Left renal pelvis (tissue), 4 donors: ENCODE measurements at regions not wholly inside any gene's neighbourhood (a gene's known extent, or its start where the extent isn't known, plus 50 kb on each side); places are given as distances from the start of the nearest gene placed in this dataset.
"Not testable (repeated sequence)": the region's sequence is repeated elsewhere in the genome, so short reads cannot be mapped to it uniquely, and the experiment has no call there.

Source experiments
- DNase-seq, 4 donors: peaks; one replicate each; pipeline ENCODE4 v3.0.0-alpha.2; 2013; ENCODE audit warnings: low read depth in 4 of 4, low spot score in 3 of 4

- DNase-seq, result no peak
These were observed 71.3 kb upstream of the SMAD3 start for GRCh38 chr15:66993874-66994696.

DNA sequence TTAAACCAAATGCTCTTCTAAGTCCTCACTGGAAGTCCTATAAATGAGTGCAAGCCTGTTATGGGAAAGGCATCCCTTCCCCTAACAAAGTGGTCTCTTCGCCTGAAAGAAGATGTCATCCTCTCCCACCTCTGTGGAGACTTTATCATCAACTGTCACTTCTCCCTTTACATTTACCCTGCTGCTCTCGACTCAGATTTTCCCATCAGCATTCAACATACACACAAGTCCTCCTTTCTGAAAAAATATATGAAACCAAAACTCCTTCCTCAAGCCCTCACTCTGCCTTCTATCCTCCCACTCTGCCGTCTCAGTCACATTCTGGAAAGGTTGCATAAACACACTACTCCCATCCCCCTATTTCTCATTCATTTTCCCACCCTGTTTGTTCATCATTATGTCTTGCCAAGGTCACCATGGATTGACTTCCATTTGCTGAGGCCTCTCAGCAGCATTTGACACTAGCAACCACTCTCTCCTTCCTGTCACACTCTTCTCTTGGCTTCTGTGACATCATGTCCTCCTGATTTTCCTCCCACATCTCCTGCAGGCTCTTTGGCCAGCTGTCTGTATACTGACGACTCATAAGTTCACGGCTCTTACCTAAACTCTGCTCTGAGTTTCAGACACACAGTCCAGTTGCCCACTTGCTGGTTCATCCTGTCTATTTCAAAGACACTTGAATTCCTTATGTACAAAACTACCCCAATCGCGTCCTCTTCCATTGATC is 70.3 kb upstream of the SMAD3 start:
- no peak for DNase-seq

- DNase-seq, result no peak
These were observed 69.3 kb upstream of the SMAD3 start for GRCh38 chr15:66996094-66996493.

DNA sequence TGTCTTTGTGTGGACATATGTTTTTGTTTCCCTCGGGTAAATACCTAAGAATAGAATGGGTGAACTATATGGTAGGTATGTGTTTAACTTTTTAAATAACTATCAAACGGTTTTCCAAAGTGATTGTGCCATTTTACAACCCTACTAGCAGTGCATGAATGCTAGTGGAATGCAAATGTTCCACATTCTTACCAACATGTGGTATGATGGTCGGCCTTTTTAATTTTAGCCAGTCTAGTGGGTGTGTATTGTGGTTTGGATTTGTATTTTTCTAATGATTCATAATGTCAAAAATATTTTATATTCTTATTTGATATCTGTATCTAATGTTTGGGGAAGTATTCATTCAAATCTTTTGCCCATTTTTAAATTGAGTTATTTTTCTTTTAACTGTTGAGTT is 68.2 kb upstream of the SMAD3 start:
- no peak for DNase-seq

GRCh38 chr15:66998234-66998633 is 67.2 kb upstream of the SMAD3 start:
- DNase-seq, result not testable (repeated sequence)

DNA sequence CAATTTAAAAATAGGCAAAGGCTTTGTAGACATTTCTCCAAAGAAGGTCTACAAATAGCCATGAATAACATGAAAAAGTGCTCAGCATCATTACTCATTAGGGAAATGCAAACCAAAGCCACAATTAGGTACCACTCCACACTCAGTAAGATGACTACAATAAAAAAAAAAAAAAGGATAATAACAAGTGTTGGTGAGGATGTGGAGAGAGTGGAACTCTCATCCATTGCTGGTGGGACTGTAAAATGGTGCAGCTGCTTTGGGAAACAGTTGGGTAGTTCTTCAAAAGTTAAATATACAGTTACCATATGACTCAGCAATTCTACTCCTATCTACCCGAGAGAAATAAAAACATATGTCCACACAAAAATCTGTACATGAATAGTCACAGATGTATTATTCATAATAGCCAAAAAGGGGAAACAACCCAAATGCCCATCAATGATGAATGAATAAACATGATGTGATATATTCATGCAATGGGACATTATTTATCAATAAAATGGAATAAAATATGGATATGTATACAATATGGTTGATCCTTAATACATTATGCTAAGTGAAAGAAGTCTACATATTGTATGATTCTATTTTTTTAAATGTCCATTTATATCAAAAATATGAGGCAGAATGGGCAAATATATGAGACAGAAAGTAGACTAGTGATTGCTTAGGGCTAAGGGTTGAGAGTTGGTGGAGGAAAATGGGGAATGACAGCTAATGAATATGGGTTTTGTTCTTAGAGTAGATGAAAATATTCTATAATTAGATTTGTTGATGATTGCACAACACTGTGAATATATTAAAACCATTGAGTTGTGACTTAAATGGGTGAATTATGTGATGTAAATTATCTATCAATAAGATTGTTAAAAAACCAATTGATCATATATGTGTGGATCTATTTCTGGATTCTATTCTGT is 66.1 kb upstream of the SMAD3 start:
- no peak for DNase-seq

DNA sequence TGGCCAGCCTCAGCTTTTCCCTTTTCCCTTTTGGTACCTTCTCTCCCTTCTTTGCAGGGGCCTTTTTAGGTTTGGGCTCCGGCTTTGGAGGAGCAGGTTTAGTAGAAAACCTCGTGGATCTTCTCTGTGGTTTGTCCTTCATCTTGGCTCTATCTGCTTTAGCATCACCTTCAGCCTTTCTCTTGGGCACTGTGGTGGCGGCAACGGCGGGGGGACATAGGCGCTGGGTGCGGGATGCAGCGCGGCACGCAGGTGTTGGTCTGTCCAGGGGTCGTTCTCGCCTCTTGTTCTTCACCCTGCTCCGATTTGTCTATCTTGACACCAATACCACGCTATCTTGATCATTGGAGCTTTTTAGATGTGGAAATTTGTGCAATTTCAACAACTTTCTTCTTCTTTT is 64.5 kb upstream of the SMAD3 start:
- DNase-seq, result no peak

- no peak for DNase-seq
These were observed 63.0 kb upstream of the SMAD3 start for GRCh38 chr15:67002368-67002767.

- DNase-seq, result no peak
These were observed 61.8 kb upstream of the SMAD3 start for GRCh38 chr15:67003586-67003985.

- no peak for DNase-seq
These were observed 61.3 kb upstream of the SMAD3 start for GRCh38 chr15:67004142-67004541.

- DNase-seq, result no peak
These were observed 60.0 kb upstream of the SMAD3 start for GRCh38 chr15:67005294-67005996.

DNA sequence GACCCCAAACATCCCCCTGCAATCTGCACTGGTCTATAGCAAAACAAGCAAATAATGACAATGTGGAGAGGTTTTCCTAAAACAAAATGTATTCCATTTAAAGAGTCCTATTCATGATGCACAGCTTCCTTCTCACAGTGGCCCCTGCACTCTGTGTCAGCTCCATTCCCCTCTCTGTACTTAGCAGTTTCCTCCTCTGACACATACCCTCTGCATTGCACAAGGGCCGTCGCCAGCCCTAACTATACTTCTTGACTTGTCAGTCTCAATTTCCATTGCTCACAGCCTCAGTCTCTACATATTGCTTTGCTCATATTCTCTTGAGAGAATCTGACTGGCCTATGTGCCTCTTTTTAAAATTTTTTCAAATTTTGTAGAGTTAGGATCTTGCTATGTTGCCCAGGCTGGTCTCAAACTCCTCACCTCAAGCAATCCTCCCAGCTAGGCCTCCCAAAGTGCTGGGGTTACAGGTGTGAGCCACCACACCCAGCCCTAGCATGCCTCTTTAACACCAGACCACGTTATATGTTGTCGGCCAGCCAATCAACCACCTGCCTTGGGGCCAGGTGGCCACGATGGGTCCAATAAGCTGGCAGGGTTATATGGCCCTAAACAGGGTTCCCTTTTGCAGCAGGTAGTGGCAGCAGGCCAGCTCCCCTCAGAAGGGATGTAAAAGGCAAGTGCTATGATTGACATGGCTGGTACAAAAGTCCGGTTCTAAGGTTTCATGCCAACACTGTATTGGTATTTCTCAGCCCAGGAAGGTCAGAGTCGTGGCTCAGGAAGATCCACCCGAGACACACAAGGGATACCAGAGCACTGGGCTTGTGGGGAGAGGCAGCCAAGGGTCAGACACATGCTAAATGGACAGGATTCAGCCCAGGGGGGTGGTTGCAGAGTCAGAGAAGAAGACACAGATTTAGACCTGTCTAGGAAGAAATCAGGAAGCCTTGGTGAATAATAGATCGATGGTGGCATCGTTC is 59.0 kb upstream of the SMAD3 start:
- no peak for DNase-seq

- DNase-seq, result no peak
These were observed 55.5 kb upstream of the SMAD3 start for GRCh38 chr15:67009576-67010569.

DNA sequence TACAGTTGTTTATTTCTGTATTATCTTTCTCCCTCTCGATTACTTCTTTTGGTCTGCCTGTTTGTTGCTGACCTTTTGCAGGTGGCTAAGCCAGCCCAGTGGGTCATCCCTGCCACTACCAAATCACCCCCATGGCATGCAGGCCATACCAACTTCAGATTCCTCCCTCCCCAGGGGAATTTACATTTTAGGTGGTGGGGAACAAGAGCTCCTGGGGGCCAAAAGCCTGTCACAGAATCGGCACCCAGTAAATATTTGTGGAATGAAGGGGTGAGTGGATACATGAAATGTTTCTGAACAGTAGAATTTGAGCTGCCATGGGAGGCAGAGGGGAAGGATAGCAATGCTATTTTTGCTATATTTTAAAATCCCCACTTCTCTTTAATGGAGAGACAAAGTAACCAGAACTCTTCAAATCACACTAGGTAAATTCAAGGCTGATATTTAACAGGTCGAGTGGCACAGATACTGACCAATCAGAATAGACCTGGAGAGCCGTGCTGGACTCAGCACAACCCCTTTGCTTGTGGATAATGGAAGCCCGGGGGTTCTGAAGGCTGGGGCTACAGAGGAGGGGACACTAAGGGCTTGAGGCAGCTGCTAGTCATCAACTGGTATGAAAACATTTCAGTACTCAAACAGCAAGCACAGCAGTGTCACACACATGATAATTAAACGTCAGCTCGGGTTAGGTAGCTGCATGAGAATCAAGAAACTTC is 54.3 kb upstream of the SMAD3 start:
- DNase-seq, result no peak

DNA sequence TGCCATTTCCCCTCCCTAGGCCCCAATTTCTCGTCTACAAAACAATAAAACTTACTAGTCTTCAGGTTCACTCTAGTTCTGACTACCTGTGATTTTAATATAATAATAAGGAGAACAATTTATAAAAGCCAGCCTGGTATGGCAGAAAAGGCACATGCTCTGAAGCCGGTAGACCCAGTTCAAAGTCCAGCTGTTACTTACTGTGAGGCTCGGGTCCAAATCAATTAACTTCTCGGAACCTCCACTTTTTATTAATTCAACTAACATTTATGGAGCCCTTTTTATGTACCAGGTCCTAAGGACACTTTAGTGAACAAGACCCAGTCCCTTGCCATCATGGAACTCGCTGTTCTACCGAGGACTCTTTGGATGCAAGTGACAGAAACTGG is 53.8 kb upstream of the SMAD3 start:
- no peak for DNase-seq

- no peak for DNase-seq
These were observed 51.7 kb upstream of the SMAD3 start for GRCh38 chr15:67013696-67014095.
